Neural cell (in vitro differentiated cells): ENCODE measurements at regions not wholly inside any gene's neighbourhood (a gene's known extent, or its start where the extent isn't known, plus 50 kb on each side); places are given as distances from the start of the nearest gene placed in this dataset.

Experiments
- H2AFZ ChIP-seq: fragments of 200-600, 300-800 bp; sonication (generic), shearing (Covaris generic); 2 replicates; pipeline ENCODE4 v1.6.0; 2014; ENCODE audit warnings: low read depth, mild to moderate bottlenecking, antibody characterized with exemption, low read length, moderate library complexity
- H3F3A ChIP-seq: fragments of 200-600 bp; shearing (Covaris generic); 2 replicates; pipeline ENCODE4 v1.6.1; 2016; ENCODE audit warnings: mild to moderate bottlenecking, moderate library complexity, mixed read lengths, antibody characterized with exemption, low read length; ENCODE audit not compliant: insufficient read depth, poor library complexity, severe bottlenecking
- H3K27ac ChIP-seq: fragments of 200-600, 300-800 bp; sonication (generic), shearing (Covaris generic); 2 replicates; pipeline ENCODE4 v1.5.1; 2014; ENCODE audit warnings: mild to moderate bottlenecking, low read length, moderate library complexity
- H3K27me3 ChIP-seq: fragments of 300-800, 200-600 bp; sonication (generic), shearing (Covaris generic); 2 replicates; pipeline ENCODE4 v1.6.0; 2014; ENCODE audit warnings: mild to moderate bottlenecking, low read depth, low read length, moderate library complexity; ENCODE audit not compliant: insufficient read depth
- H3K36me3 ChIP-seq: fragments of 300-800, 200-600 bp; sonication (generic), shearing (Covaris generic); 2 replicates; pipeline ENCODE4 v1.5.1; 2014; ENCODE audit warnings: mild to moderate bottlenecking, antibody characterized with exemption, low read length, moderate library complexity; ENCODE audit not compliant: insufficient read depth
- H3K4me2 ChIP-seq: fragments of 300-800, 200-600 bp; sonication (generic), shearing (Covaris generic); 2 replicates; pipeline ENCODE4 v1.6.0; 2014; ENCODE audit warnings: mild to moderate bottlenecking, low read length
- H3K4me3 ChIP-seq: fragments of 300-800, 200-600 bp; sonication (generic), shearing (Covaris generic); 2 replicates; pipeline ENCODE4 v1.5.1; 2014; ENCODE audit warnings: mild to moderate bottlenecking, low read length, moderate library complexity
- H3K79me2 ChIP-seq: fragments of 200-600 bp; shearing (Covaris generic); replicated peaks from 2 replicates; pipeline ENCODE4 v1.6.0; 2014; ENCODE audit warnings: mild to moderate bottlenecking, low read length, moderate library complexity; ENCODE audit not compliant: insufficient read depth
- H3K9ac ChIP-seq: fragments of 300-800, 200-600 bp; sonication (generic), shearing (Covaris generic); 2 replicates; pipeline ENCODE4 v1.6.1; 2016; ENCODE audit warnings: mild to moderate bottlenecking, low read length, mixed read lengths
- H3K9me2 ChIP-seq: fragments of 200-600 bp; shearing (Covaris generic); 2 replicates; pipeline ENCODE4 v1.6.1; 2016; ENCODE audit warnings: mild to moderate bottlenecking, low read length, mixed read lengths; ENCODE audit not compliant: insufficient read depth
- H3K9me3 ChIP-seq: fragments of 200-600, 300-800 bp; sonication (generic), shearing (Covaris generic); 2 replicates; pipeline ENCODE4 v1.6.1; 2016; ENCODE audit warnings: mild to moderate bottlenecking, mixed run types, low read length, moderate library complexity, mixed read lengths
- H4K20me1 ChIP-seq: fragments of 200-600 bp; shearing (Covaris generic); 2 replicates; pipeline ENCODE4 v1.6.1; 2016; ENCODE audit warnings: mild to moderate bottlenecking, mixed run types; ENCODE audit not compliant: insufficient read depth
- CTCF ChIP-seq: fragments of 450-650 bp; IDR thresholded peaks from 2 replicates; pipeline ENCODE4 v1.5.1; 2014; ENCODE audit warnings: antibody characterized with exemption, mild to moderate bottlenecking, moderate library complexity; ENCODE audit not compliant: poor library complexity, severe bottlenecking
- EP300 ChIP-seq: fragments of 450-650 bp; conservative IDR thresholded peaks from 2 replicates; pipeline ENCODE4 v1.6.1; 2014; ENCODE audit warnings: antibody characterized with exemption, mild to moderate bottlenecking, moderate library complexity; ENCODE audit not compliant: poor library complexity, severe bottlenecking
- EZH2 ChIP-seq: fragments of 200-600, 300-800 bp; shearing (Covaris generic), sonication (generic); IDR thresholded peaks from 2 replicates; pipeline ENCODE4 v1.6.1; 2014; ENCODE audit warnings: antibody characterized with exemption, low read length, borderline replicate concordance, mild to moderate bottlenecking; ENCODE audit not compliant: insufficient read depth, poor library complexity, severe bottlenecking
- MXI1 ChIP-seq: fragments of 450-650 bp; conservative IDR thresholded peaks from 2 replicates; pipeline ENCODE4 v1.6.1; 2014; ENCODE audit warnings: antibody characterized with exemption, mild to moderate bottlenecking; ENCODE audit not compliant: poor library complexity, severe bottlenecking
- POLR2AphosphoS5 ChIP-seq: IDR thresholded peaks from 2 replicates; pipeline ENCODE4 v1.6.1; 2012
- RAD21 ChIP-seq: fragments of 450-650 bp; conservative IDR thresholded peaks from 2 replicates; pipeline ENCODE4 v1.6.1; 2014; ENCODE audit warnings: antibody characterized with exemption, mild to moderate bottlenecking, moderate library complexity
- REST ChIP-seq: IDR thresholded peaks from 2 replicates; pipeline ENCODE4 v1.6.1; 2012; ENCODE audit warnings: borderline replicate concordance
- SMC3 ChIP-seq: fragments of 450-650 bp; conservative IDR thresholded peaks from 2 replicates; pipeline ENCODE4 v1.6.1; 2014; ENCODE audit warnings: antibody characterized with exemption, mild to moderate bottlenecking, moderate library complexity; ENCODE audit not compliant: poor library complexity
- TAF1 ChIP-seq: IDR thresholded peaks from 2 replicates; pipeline ENCODE4 v1.6.1; 2012; ENCODE audit warnings: low read depth

GRCh38 chr16:74073456-74073855, 223.2 kb upstream of the PSMD7 start:
- TF ChIP-seq CTCF (no peak), EP300 (no peak), MXI1 (no peak), POLR2AphosphoS5 (no peak), REST (no peak), SMC3 (no peak), EZH2 (no peak), TAF1 (no peak), RAD21 (no peak)
- H3K9me3 ChIP-seq: no peaks in the 10 kb centered on the region
- H3F3A ChIP-seq: no peaks in the 10 kb centered on the region
- no peaks in the 10 kb centered on the region for H3K9me2 ChIP-seq
- no peak overlapping the region for H3K9ac ChIP-seq
- no peaks in the 10 kb centered on the region for H3K79me2 ChIP-seq
- H3K27ac ChIP-seq: no peak overlapping the region
- no peak overlapping the region for H2AFZ ChIP-seq
- H3K4me3 ChIP-seq: no peak overlapping the region
- H3K4me2 ChIP-seq: no peak overlapping the region
- H4K20me1 ChIP-seq: no peaks in the 10 kb centered on the region
- H3K27me3 ChIP-seq: no peaks in the 10 kb centered on the region
- H3K36me3 ChIP-seq: no peaks in the 10 kb centered on the region

GRCh38 chr16:74071996-74072535, 224.5 kb upstream of the PSMD7 start:
- H3F3A ChIP-seq: no peaks in the 10 kb centered on the region
- no peak for TF ChIP-seq REST
- no peak for TF ChIP-seq POLR2AphosphoS5
- no peak for TF ChIP-seq EZH2
- no peak for TF ChIP-seq SMC3
- TF ChIP-seq MXI1: no peak
- no peak for TF ChIP-seq RAD21
- no peak for TF ChIP-seq CTCF
- TF ChIP-seq EP300: no peak
- no peak for TF ChIP-seq TAF1
- no peaks in the 10 kb centered on the region for H3K79me2 ChIP-seq
- no peaks in the 10 kb centered on the region for H4K20me1 ChIP-seq
- no peaks in the 10 kb centered on the region for H3K9me3 ChIP-seq
- no peaks in the 10 kb centered on the region for H3K36me3 ChIP-seq
- H2AFZ ChIP-seq: no peak overlapping the region
- no peaks in the 10 kb centered on the region for H3K27me3 ChIP-seq
- no peak overlapping the region for H3K4me3 ChIP-seq
- no peak overlapping the region for H3K4me2 ChIP-seq
- H3K27ac ChIP-seq: no peak overlapping the region
- no peak overlapping the region for H3K9ac ChIP-seq
- H3K9me2 ChIP-seq: no peaks in the 10 kb centered on the region
